Left colon (tissue), 2 donors: ENCODE measurements at regions not wholly inside any gene's neighbourhood (a gene's known extent, or its start where the extent isn't known, plus 50 kb on each side); places are given as distances from the start of the nearest gene placed in this dataset.
"Not testable (repeated sequence)": the region's sequence is repeated elsewhere in the genome, so short reads cannot be mapped to it uniquely, and the experiment has no call there.

ENCODE experiments used
- ATAC-seq: fragments of 200-7000 bp; cut with Tn5 transposase; one replicate; pipeline ENCODE4 v1.9.1; 2020; ENCODE audit warnings: mild to moderate bottlenecking, moderate library complexity
- DNase-seq, 2 donors: peaks; one replicate each; pipeline ENCODE4 v3.0.0-alpha.2; 2020
- intact Hi-C, 2 donors: fragments of 100-400 bp; cut with DNase I in 1 of 2; cut with micrococcal nuclease in 1 of 2; formaldehyde crosslinking; loops; one replicate each; pipeline versions ENCODE4 v1.11.2 to v1.14.0; 2022; cut with DNase I, micrococcal nuclease
- donor health status: DM: no; HTN: no; CAD: no.
- donor health status: DM: yes; HTN: yes; CAD: no.

DNA sequence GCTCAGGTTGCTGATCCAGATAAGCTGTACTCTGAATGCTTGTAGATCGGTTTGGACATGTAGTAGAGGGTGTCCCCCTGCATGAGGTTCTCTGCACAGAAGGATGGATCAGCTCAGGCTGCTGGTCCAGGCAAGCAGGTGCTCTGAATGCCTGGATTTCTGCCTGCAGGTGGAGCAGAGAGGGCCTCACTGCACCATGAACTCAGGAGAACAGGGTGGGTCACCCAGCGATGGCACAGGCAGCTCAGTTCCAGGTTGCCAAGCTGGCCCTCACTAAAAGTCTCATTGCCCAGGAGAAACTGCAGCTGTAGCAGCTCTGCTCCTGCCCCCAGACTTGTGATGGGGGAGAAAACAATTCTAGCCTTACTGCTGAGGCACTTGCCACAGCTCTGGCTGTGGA lies 491.8 kb downstream of the XIRP2 start:
- ATAC-seq: peak; percentile 19
- DNase-seq: peak; percentile 18 to 28
- intact Hi-C loops: no loop called here

DNA sequence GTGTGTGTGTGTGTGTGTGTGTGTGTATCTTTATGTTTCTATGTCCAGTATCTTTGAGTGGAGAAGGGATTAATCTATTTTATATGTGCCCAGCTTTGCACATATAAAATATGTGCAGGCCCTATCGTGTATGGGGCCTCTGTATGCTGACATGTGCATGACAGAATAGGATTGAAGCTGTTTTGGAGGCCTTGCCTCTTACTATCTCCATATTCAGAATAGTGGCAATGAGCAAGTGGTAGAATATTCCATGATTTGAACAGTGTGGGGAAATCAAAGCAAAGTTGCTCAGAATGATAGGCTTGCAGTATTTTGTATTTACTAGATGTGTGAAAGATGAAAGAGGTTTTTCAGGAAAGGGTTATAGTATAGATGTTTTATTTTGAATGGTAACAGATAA lies 480.8 kb downstream of the XIRP2 start:
- no peak for ATAC-seq
- intact Hi-C loops: no loop called here
- no peak for DNase-seq

- ATAC-seq (no peak), DNase-seq (no peak)
- intact Hi-C loops: no loop called here
These were observed 480.1 kb downstream of the XIRP2 start for GRCh38 chr2:167368371-167368770.

DNA sequence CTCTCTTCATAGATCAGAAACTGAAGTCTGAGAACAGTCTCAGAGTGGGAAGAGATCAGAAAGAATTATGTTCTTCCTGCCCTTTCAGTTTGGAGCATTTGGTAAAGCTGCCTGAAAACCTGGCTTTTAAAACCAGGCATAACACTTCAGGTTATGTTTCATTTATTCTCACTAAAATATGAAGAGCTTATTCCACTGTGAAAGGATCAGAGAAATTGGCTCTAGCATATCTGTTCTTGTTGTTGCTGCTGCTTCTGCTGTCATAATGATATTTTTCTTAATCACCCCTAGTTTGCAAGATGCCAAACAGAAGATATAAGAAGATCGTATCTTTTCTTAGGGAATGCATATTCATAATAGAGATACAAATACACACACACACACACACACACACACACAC lies 476.9 kb downstream of the XIRP2 start:
- intact Hi-C loops: no loop called here
- ATAC-seq: no peak
- DNase-seq: no peak

GRCh38 chr2:167361426-167361825 lies 473.1 kb downstream of the XIRP2 start:
- no peak for DNase-seq
- ATAC-seq: no peak
- intact Hi-C loops: no loop called here

DNA sequence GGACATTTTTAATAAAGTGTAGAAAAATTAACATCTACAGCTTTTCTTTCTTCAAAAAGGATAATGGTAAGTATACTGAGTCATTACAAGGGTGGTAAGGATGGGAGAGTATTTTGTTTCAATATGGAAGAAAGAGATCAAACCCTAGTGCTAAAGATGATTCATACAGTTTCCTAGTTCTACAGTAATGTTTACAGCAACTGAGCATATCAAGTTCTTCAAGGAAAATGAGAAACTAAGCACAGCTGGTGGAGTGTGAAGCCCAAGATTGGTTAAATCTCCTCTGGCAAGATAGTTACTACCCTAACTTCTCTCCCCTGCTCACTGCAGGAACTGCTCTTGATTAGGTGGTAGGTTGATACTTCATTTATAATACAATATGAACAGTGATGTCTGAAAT lies 467.5 kb downstream of the XIRP2 start:
- no peak for ATAC-seq
- no peak for DNase-seq
- intact Hi-C loops: no loop called here

DNA sequence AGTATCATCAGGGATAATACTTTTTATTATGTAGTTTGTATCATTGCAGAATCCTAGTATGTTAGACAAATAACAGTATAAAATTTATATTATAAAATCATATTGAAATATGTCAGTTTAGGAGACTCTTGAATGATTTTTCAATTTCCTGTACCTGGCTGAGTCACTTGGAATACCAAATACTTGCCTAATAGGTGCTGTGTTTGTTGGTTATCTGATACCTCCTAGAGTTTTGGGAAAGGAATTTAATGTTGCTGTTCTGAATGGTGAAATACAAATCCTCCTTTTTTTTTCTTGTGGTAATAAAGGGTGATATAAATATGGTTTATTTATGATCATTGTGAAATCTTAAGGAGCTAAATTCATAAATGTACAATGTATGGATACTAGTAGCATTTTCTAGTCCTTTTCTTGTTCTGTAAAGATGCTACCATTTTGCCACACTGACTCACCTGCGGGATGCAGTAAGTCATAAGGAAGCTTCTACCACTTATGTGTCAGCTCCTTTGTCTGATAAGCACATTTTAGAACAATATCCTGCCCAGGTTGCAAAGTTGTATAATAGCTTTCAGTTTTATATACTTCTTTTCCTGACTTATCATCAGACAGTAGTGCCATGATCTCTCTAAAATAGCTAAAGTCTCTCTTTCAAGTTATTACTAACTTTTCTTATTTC lies 465.5 kb downstream of the XIRP2 start:
- ATAC-seq (peak; percentile 89), DNase-seq (no peak)
- intact Hi-C loops: no loop called here

DNA sequence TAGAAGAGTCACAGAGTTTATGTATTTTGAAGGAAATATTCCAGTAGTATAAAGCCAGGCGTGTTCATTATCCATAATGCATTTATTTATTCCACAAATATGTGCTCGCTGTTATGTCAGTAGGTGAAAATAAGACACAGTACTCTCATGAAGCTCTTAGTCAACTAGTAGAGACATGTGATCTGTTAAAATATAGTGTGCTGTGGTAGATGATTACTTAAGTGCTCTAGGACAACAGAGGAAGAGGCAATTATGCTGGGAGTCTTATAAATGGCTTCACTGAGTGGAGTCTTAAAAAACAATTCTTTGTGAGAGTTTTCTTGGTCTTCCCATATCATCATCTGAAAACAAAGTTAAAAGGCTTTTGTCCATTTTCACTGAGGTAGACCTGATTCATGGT lies 457.3 kb downstream of the XIRP2 start:
- intact Hi-C loops: no loop called here
- DNase-seq: no peak
- peak; percentile 82 for ATAC-seq

DNA sequence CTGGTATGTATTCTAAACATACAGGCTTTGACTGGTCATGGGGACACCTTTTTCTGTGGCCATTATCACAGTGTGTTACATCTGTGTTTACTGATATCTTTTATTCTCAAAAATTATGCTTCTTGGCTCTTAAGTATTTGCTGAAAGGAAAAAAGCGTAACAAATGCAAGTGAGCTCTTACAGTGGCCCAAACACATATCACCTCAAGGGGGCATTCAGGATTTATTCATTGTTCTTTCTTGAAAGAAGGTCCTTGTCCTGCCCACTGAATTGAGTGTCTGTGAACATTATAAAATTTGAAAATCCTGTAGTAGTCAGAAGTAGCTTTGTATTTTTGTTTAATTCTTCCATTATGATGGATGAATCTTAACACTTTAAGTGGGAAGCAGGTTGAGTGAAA lies 454.5 kb downstream of the XIRP2 start:
- intact Hi-C loops: no loop called here
- ATAC-seq: no peak
- no peak for DNase-seq

DNA sequence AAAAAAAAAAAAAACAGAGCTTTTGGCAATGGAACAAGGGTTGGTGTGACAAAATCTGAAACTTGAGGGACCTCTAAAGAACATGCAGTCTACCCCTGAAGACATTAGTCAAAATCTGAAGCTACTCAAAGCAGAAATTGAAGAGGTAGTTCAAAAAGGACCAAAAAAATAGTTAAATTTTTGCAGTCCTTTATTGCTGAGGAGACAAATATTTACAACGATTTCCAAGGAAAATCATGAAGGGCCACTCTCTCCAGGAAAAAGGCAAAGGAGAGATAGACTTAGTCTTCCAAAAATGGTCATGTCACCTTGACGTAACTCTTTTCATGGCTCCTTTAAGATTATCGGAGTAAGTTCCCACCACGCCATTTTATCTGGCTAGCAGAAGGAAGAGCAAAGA lies 452.0 kb downstream of the XIRP2 start:
- DNase-seq (no peak), ATAC-seq (no peak)
- intact Hi-C loops: no loop called here

DNA sequence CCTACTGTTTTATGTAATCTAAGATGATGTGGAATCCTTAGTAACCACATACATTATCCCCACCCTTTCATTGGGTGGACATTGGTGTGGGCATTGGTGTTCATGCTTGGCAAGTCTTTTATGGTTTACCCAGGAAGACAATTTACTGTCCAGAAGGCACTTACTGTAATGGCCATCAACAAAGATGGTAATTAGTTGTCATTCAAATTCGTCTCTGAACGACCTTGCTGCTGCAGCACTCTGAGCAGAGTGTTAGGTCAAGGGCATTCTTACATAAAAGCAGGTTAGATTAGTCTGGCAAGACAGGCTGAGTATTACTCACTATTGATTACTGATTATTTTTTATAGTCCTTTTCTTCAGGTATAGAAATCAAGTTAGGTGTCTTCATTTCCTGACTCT lies 447.9 kb downstream of the XIRP2 start:
- intact Hi-C loops: no loop called here
- ATAC-seq: no peak
- no peak for DNase-seq

DNA sequence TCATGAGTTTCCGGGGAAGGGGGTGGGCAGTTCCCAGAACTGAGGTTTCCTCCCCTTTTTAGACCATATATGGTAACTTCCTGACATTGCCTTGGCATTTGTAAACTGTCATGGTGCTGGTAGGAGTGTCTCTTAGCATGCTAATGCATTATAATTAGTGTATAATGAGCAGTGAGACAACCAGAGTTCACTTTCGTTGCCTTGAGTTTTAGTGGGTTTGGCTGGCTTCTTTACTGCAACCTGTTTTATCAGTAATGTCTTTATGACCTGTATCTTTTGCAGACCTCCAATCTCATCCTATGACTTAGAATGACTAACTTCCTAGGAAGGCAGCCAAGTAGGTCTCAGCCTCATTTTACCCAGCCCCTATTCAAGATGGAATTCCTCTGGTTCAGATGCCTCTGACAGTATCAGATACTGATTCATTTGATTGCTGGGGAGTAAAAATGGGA lies 447.3 kb downstream of the XIRP2 start:
- peak; percentile 55 for ATAC-seq
- DNase-seq: no peak
- intact Hi-C loops: no loop called here

DNA sequence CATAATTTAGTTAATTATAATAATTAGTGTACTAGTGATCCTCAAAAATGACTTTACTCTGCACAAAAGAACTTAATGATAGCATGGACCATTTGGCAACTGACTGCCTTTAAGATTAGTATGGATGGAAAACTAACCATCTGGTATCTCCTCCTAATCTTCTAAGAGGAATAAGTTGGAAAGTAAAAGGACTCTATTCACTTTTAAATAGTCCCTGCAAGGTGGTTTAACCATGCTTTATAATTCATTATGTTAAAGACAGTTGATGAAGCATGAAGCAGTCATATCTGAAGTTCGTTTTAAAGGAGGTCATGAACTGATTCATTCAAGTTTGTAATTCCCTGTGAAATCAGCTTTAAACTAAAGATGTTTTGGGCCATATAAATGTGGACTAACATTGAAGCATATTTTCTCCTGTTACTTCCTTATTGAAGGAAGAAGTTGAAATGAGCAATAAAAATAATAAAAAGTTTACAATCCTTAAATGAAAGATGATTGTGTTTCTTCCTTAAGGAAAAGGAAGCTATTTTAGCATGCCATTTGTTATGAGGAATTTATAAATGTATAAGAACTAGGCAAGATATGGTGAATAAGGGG lies 446.0 kb downstream of the XIRP2 start:
- ATAC-seq: peak; percentile 61
- DNase-seq: no peak
- intact Hi-C loops: no loop called here

DNA sequence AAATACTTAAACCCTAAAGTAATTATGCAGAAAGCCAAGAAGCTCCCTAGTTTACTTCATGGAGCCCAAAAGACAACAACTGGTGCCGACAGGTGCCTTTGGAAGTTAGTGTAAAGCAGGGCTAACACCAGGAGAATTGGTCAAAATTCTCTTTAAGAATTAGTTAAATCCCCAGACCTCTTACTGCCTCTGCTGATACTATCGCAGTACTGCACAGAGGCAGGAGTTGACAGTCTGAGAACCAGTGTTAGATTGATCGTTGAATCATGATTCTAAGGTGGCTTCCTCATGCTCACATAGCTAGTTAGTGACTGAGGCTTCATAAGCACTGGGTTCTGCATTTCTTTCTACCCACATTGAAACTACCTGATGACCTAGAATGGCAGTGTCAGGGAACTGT lies 445.0 kb downstream of the XIRP2 start:
- intact Hi-C loops: no loop called here
- peak; percentile 35 for ATAC-seq

GRCh38 chr2:167332358-167332757 lies 444.1 kb downstream of the XIRP2 start:
- DNase-seq (no peak), ATAC-seq (peak; percentile 73)
- intact Hi-C loops: no loop called here

More for the DNA sequence above, 445.0 kb downstream of the XIRP2 start:
- no peak for DNase-seq

GRCh38 chr2:167331636-167332232 lies 443.5 kb downstream of the XIRP2 start:
- ATAC-seq (peak; percentile 26), DNase-seq (peak; percentile 28 to 30)
- intact Hi-C loops: no loop called here

GRCh38 chr2:167328808-167329207 lies 440.5 kb downstream of the XIRP2 start:
- ATAC-seq, intact Hi-C loops, DNase-seq: not testable (repeated sequence)

DNA sequence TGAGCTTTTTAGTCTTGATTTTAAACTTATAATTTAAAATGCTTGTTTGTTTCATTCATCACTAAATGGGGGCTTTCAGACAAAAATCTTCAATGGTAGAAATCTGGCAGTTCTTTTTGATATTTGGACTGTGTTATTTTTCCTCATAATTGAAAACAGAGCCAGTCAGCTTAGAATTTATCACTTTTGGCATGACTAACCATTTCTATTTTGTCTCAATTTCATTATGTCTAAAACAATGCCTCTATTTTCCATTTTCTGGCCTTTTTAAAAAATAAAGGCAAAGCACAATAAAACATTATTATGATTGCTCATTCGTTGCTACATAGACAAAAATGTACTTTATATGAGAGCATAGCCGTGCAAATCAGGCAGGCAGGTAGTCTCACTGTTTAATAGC lies 434.5 kb downstream of the XIRP2 start:
- DNase-seq (no peak), ATAC-seq (no peak)
- intact Hi-C loops: no loop called here

DNA sequence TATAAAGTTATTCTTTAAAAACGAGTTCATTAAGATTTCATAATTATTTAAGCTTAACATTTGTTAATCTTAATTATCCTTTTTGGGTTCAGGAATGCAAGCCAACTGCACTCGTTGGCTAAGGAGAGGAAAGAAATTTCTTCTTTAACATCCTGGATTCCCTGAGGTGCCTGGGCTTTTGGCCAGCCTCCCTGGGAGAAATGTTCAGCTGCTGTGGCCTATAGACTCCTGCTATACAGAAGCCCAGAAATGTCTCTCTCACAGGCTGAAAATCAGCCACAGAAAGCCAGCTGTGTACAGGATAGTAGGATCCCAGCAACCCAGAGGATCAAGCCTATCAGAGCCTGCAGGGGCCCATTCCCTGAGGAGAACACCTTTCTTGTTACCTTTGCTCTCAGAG lies 430.3 kb downstream of the XIRP2 start:
- ATAC-seq (no peak), DNase-seq (no peak)
- intact Hi-C loops: no loop called here

DNA sequence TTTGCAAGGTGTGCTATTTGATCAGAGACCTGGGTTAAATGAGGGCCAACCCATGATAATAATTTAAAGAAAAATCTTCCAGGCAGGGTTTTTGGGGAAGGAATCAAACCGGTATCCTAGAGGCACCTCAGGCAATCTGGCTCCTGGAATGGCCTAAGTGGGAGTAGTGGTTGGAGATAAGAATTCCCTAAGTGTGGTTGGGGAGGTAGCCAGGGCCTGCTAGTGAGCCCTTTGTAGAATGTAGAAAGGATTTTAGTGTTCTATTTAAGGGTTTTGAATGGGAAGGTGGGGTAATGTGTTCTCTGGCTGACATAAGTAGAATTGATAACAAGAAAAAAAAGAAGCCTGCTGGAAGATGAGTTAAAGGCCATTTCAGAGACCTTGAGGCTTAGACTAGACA lies 422.2 kb downstream of the XIRP2 start:
- intact Hi-C loops: no loop called here
- DNase-seq (no peak), ATAC-seq (no peak)
